ENCODE measurements at regions not wholly inside any gene's neighbourhood (a gene's known extent, or its start where the extent isn't known, plus 50 kb on each side); places are given as distances from the start of the nearest gene placed in this dataset.

DNA sequence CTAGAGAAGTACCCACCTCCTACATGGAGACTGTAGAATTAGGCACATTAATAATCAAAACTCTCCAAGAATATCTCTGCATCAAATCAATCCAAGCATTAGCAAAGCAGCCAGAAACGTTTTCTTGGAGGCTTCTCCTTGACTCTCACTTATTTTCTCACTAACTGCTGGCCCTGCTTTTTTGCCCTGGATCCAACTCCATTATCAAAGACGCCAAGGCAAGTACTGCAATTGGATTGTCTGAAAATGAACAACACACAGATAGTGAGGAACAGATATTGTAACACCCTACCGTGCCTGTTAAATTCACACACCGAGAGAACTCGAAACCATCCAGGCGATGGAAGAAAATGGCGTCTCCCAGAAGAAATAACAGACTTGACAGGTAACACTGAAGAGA is 256.2 kb upstream of the MDFIC2 start:
- H3K4me3 ChIP-seq (replicated peaks in 1 of 3; ENCODE audit: low read depth in 2 of 3, low read length in 3 of 3), result no peak overlapping the region
- no peaks in the 10 kb centered on the region for H3K36me3 ChIP-seq (replicated peaks in 1 of 2; ENCODE audit: control insufficient read depth in 1 of 2, insufficient read depth in 2 of 2, low read length in 2 of 2)
- no peak for DNase-seq
- no peaks in the 10 kb centered on the region for H3K27me3 Mint-ChIP-seq (ENCODE audit: low read depth in 3 of 3)
- 93% methylated on average over 6 of the region's 7 CpGs for WGBS (ENCODE audit: insufficient coverage)
- peaks cover 8% of the 10 kb centered on the region for H3K4me1 Mint-ChIP-seq
- no peaks in the 10 kb centered on the region for H3K4me1 ChIP-seq (ENCODE audit: control insufficient read depth in 1 of 2, insufficient read depth in 2 of 2, low read length in 2 of 2)
- peaks cover 0 to 8% of the 10 kb centered on the region in 2 donors for H3K9me3 ChIP-seq (replicated peaks in 1 of 2; ENCODE audit: control insufficient read depth in 1 of 2, insufficient read depth in 1 of 2, low read length in 2 of 2)
- H3K9ac ChIP-seq (ENCODE audit: insufficient read depth, low read length, poor library complexity, severe bottlenecking), result no peak overlapping the region
- H3K4me3 Mint-ChIP-seq, result no peak overlapping the region
- no peaks in the 10 kb centered on the region for H3K36me3 Mint-ChIP-seq
- no peaks in the 10 kb centered on the region for H4K20me1 ChIP-seq (ENCODE audit: insufficient read depth, low read length)
- no peak overlapping the region for H3K4me2 ChIP-seq (replicated peaks; ENCODE audit: extremely low read depth, low read length, poor library complexity, severe bottlenecking)
- H3K79me2 ChIP-seq (ENCODE audit: insufficient read depth, low read length), result no peaks in the 10 kb centered on the region
- no peak overlapping the region for H2AFZ ChIP-seq (ENCODE audit: insufficient read depth, low read depth, low read length, poor library complexity, severe bottlenecking)
- H3K27me3 ChIP-seq (ENCODE audit: control insufficient read depth in 2 of 2, insufficient read depth in 2 of 2, low read length in 2 of 2), result no peaks in the 10 kb centered on the region
- TF ChIP-seq, protein P1, sequence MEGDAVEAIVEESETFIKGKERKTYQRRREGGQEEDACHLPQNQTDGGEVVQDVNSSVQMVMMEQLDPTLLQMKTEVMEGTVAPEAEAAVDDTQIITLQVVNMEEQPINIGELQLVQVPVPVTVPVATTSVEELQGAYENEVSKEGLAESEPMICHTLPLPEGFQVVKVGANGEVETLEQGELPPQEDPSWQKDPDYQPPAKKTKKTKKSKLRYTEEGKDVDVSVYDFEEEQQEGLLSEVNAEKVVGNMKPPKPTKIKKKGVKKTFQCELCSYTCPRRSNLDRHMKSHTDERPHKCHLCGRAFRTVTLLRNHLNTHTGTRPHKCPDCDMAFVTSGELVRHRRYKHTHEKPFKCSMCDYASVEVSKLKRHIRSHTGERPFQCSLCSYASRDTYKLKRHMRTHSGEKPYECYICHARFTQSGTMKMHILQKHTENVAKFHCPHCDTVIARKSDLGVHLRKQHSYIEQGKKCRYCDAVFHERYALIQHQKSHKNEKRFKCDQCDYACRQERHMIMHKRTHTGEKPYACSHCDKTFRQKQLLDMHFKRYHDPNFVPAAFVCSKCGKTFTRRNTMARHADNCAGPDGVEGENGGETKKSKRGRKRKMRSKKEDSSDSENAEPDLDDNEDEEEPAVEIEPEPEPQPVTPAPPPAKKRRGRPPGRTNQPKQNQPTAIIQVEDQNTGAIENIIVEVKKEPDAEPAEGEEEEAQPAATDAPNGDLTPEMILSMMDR (IDR thresholded peaks at IDR 0.05), result no peak
- intact Hi-C loops (cut with micrococcal nuclease), result no loop called here
- H3K27ac Mint-ChIP-seq, result no peak overlapping the region
- H3K9me3 Mint-ChIP-seq, result peaks cover 2 to 12% (median 10%) of the 10 kb centered on the region in 7 donors
- no peak overlapping the region for H3K27ac ChIP-seq (ENCODE audit: low read depth in 1 of 2, low read length in 2 of 2)

DNA sequence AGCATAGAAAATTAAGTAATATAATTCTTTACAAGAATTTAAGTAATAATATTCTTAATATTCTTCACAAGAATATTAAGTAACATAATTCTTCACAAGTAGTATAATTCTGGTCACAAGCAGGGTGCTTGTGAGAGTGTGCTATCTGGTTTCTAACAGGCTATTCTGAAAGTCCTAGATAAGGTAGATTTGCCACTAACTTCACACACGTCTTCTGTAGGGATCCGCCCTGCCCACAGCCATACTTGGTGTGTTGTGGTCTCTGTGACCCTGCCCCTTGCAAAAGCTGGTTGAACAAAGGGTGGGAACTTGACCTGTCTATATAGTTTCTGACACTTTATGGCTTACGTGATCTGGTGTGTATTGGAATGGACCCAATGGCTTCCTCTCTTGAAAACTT is 253.4 kb upstream of the MDFIC2 start:
- Histone ChIP-seq H3K4me3 (replicated peaks in 1 of 3; ENCODE audit: low read depth in 2 of 3, low read length in 3 of 3) (no peak overlapping the region), H4K20me1 (ENCODE audit: insufficient read depth, low read length) (no peaks in the 10 kb centered on the region), H3K9me3 (replicated peaks in 1 of 2; ENCODE audit: control insufficient read depth in 1 of 2, insufficient read depth in 1 of 2, low read length in 2 of 2) (peaks cover 0 to 8% of the 10 kb centered on the region in 2 donors), H2AFZ (ENCODE audit: insufficient read depth, low read depth, low read length, poor library complexity, severe bottlenecking) (no peak overlapping the region), H3K36me3 (replicated peaks in 1 of 2; ENCODE audit: control insufficient read depth in 1 of 2, insufficient read depth in 2 of 2, low read length in 2 of 2) (no peaks in the 10 kb centered on the region), H3K79me2 (ENCODE audit: insufficient read depth, low read length) (no peaks in the 10 kb centered on the region), H3K4me2 (replicated peaks; ENCODE audit: extremely low read depth, low read length, poor library complexity, severe bottlenecking) (no peak overlapping the region), H3K27me3 (ENCODE audit: control insufficient read depth in 2 of 2, insufficient read depth in 2 of 2, low read length in 2 of 2) (no peaks in the 10 kb centered on the region), H3K9ac (ENCODE audit: insufficient read depth, low read length, poor library complexity, severe bottlenecking) (no peak overlapping the region), H3K27ac (ENCODE audit: low read depth in 1 of 2, low read length in 2 of 2) (no peak overlapping the region), H3K4me1 (ENCODE audit: control insufficient read depth in 1 of 2, insufficient read depth in 2 of 2, low read length in 2 of 2) (no peaks in the 10 kb centered on the region)
- H3K36me3 Mint-ChIP-seq, result no peaks in the 10 kb centered on the region
- no peaks in the 10 kb centered on the region for H3K27me3 Mint-ChIP-seq (ENCODE audit: low read depth in 3 of 3)
- H3K9me3 Mint-ChIP-seq, result peaks cover 0 to 12% (median 8%) of the 10 kb centered on the region in 7 donors
- WGBS (ENCODE audit: insufficient coverage), result 100% methylated on average over 1 of the region's 3 CpGs
- no peak for DNase-seq
- TF ChIP-seq, protein P1 (IDR thresholded peaks at IDR 0.05), result no peak
- intact Hi-C loops (cut with micrococcal nuclease), result no loop called here
- H3K27ac Mint-ChIP-seq, result no peak overlapping the region
- peaks cover 8% of the 10 kb centered on the region for H3K4me1 Mint-ChIP-seq
- H3K4me3 Mint-ChIP-seq, result no peak overlapping the region
